DMS 273 treated with DMSO at 0.1 percent for 48 hours (cell line): ENCODE measurements at regions not wholly inside any gene's neighbourhood (a gene's known extent, or its start where the extent isn't known, plus 50 kb on each side); places are given as distances from the start of the nearest gene placed in this dataset.
"Not testable (repeated sequence)": the region's sequence is repeated elsewhere in the genome, so short reads cannot be mapped to it uniquely, and the experiment has no call there.

Experiments used
- DNase-seq: peaks from one replicate; lab custom pipeline; 2025; lab: John Stamatoyannopoulos, UW

DNA sequence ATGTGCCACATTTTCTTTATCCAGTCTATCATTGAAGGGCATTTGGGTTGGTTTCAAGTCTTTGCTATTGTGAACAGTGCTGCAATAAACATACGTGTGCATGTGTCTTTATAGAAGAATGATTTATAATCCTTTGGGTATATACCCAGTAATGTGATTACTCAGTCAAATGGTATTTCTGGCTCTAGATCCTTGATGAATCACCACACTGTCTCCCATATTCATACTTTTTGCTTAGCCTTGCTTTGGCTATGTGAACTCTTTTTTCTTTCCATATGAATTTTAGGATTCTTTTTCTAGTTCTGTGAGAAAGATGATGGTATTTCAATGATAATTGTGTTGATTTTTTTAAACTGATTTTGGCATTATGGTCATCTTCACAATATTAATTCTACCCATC is 530.1 kb downstream of the SLC6A15 start:
- not testable (repeated sequence) for DNase-seq

- DNase-seq, result no peak
Observed at GRCh38 chr12:84376320-84376719, 536.3 kb downstream of the SLC6A15 start.

DNA sequence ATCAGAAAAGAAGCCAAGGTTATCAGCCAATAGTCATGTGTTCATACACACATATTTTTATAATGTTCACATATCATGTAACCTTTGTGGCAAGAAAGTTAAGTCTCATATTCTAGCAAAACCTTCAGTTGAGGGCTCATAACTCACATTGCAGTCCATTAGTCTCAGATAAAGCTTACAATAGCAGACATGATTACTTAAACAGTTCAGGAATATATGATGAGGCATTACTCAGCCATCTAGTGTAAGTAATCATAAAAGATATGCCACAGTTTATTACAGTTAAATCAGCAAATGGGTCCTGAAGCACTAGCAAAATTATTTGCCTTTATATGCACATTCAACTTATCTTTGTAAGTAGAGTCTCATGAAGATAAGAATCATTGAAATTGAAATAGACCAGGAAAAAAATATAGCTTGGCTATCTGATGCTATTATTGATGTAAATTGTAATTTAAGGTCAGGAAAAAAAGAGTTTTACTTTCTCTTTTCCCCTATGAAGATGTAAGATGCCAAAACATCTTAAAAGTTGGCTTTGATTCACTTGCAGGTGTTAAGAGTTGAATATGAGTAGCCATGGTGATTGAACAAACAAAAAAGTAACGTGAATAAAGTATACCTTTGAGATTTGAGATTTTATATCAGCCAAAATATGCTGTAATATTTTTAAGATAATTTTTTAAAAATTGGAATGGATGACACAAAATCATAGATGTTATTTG is 537.0 kb downstream of the SLC6A15 start:
- no peak for DNase-seq

DNA sequence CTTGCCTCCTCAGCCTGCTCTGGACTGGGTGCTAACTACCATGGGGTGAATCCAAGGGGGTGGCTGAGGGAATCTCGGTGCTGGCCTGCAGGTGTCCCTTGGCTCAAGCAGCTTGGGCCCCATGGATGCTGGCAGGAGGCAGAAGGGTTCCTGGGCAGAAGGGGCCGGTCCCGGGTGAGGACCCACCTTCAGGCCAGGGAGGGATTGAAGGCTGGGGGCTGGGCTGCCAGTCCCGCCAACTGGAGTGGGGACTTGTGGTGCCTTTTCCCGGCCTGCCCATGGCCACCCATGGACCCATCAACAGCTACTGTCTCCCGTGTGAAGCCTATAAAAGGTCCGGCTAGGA is 550.1 kb downstream of the SLC6A15 start:
- DNase-seq, result no peak

GRCh38 chr12:84361651-84362551 is 550.7 kb downstream of the SLC6A15 start:
- no peak for DNase-seq

GRCh38 chr12:84357314-84357713 is 555.3 kb downstream of the SLC6A15 start:
- no peak for DNase-seq

- DNase-seq, result no peak
Observed at GRCh38 chr12:84356224-84356623, 556.4 kb downstream of the SLC6A15 start.

DNA sequence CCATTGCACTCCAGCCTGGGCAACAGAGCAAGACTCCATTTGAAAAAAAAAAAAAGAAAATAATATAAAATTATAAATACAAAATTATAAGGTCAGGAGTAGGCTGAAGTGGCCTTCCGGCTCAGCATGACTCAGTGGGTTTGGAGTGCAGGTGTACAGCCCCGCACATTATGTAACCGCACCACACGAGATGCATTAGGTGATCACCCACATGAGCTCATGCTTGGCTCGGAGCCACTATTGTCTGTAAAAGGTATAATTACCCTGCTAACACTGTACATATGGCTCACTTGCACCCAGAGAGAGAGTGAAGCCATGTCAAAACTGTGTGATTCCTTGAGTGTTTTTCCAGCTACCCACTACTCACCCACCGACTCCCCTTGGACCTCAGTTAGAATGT is 557.0 kb downstream of the SLC6A15 start:
- no peak for DNase-seq

- no peak for DNase-seq
Observed at GRCh38 chr12:84348582-84348981, 564.0 kb downstream of the SLC6A15 start.

DNA sequence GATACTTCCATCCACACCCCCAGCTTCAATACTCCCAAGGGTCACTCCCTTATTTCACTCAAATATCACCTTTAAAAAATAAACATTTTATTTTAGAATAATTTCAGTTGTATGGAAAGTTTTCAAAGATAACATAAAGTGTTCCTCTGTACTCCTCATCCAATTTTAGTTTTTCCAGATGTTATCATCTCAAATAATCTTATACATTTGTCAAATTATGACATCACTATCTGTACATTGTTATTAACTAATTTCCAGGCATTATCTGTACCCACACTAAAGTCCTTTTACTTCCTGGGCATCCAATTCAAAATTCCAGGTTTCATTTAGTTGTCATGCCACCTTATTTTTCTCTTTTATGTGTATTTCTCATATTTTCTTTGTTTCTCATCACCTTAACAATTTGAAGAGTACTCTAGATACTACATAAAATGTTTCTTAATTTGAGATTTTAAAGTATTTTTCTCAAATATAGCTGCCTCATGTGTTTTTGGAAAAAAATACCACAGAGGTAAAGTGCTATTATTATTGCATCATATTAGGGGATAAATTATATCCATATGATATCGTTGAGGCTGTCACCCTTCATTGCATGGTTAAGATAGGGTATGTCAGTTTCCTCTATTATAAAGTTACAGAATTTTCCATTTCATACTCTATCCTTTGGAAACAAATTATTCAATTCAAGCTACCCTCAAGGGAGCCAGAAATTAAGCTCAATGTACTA is 571.0 kb downstream of the SLC6A15 start:
- no peak for DNase-seq

GRCh38 chr12:84336231-84336630 is 576.4 kb downstream of the SLC6A15 start:
- DNase-seq, result no peak

DNA sequence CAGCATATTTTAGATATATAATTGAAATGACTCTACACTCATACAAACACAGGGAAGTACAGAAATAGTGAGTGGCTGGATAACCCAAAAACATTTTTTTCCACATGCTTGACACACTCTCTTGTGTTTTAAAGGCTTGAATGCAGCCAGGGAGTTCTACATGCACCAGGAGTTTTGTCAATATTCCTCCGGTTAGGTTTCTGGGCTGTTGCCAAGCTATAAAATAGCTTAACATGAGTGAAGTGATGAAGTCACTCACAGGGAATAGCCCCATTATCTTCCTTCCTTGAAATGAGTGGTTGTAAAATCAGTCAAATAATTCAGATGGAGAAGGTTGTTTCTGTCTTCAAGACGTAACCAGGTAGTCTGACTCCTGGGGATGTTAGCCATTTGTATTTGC is 582.7 kb downstream of the SLC6A15 start:
- no peak for DNase-seq

DNA sequence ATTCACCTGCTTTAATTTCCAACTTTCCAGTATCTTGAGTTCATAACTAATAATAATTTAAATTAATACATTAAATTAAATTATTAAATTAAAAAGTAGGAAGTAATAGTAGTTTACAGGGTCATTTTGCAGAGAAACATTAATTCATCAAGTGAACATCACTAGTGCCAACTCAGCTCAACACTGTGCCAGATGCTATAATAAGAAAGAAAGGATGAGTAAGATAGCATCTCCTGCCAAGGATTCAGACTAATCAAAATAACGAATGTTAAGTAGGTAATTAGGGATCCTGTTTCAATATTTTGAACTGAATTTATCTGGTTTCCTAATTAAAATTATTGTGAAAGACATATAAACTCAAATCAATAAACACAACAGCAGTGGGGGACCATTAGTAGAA is 596.7 kb downstream of the SLC6A15 start:
- peak; percentile 50 for DNase-seq

- DNase-seq, result no peak
Observed at GRCh38 chr12:84313323-84313675, 599.3 kb downstream of the SLC6A15 start.

DNA sequence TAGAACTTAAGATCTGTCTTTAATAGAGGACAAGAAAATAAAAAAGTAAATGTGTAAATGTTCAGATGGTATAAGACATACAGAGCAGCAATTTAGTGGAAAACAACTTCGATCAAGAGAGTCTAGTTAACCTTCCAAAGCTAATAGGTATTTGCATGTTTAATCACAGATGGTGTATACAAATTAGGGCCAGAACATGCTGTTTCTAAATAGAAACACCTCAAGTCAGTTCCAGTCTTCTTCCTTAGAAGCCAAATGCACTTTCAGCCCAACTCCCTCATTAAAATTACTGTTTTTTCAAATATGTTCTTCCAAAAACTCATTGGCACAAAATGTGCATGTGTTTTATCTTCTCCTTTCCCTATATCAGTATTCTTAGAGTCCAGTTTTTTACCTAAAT is 604.4 kb downstream of the SLC6A15 start:
- no peak for DNase-seq

GRCh38 chr12:84305144-84305543 is 607.5 kb downstream of the SLC6A15 start:
- DNase-seq, result no peak

GRCh38 chr12:84294246-84294645 is 618.4 kb downstream of the SLC6A15 start:
- DNase-seq, result no peak

DNA sequence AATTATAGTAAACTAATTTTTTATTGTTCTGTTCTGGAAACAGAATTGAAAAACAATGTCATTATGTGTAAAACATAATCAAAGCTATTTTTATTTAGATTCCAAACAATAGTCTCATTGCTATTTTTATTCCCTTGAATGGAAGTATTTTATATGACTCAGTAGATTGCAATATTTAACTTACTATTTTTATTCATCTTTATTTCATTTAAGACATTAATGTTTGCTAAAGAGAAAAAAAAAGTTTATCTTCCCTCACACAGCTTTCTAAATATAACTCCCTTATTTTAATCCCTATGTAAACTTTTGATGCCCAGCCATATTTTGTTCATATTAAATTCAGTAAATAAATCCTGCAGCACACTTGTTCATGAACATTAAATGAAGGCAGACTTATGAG is 622.4 kb downstream of the SLC6A15 start:
- DNase-seq, result no peak

DNA sequence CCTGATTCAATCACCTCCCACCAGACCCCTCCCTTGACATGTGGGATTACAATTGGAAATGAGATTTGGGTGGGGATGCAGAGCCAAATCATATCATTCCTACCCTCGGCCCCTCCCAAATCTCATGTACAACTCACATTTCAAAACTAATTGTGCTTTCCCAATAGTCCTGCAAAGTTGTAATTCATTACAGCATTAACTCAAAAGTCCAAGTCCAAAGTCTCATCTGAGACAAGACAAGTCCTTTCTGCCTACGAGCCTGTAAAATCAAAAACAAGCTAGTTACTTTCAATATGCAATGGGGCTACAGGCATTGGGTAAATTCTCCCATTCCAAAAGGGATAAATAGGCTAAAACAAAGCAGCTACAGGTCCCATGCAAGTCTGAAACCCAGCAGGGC is 634.6 kb downstream of the SLC6A15 start:
- no peak for DNase-seq

GRCh38 chr12:84276215-84276614 is 636.4 kb downstream of the SLC6A15 start:
- DNase-seq, result peak; percentile 60

DNA sequence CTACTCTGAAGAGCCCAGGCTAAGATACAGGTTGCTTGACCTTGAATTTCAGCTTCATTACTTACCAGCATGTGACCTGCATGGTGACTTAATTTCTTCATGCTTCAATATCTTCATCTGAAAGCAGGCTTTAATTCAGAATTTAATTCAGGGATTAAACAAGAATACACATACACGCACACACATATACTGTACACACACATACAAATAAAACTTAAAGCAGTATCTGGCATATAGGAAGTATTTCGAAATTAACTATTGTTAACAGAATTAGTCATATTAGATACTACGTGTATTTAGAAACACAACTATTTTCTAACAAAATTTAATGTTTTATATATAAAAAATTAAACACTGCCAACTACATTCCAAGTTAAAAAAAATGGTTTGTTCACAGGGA is 640.3 kb downstream of the SLC6A15 start:
- no peak for DNase-seq

DNA sequence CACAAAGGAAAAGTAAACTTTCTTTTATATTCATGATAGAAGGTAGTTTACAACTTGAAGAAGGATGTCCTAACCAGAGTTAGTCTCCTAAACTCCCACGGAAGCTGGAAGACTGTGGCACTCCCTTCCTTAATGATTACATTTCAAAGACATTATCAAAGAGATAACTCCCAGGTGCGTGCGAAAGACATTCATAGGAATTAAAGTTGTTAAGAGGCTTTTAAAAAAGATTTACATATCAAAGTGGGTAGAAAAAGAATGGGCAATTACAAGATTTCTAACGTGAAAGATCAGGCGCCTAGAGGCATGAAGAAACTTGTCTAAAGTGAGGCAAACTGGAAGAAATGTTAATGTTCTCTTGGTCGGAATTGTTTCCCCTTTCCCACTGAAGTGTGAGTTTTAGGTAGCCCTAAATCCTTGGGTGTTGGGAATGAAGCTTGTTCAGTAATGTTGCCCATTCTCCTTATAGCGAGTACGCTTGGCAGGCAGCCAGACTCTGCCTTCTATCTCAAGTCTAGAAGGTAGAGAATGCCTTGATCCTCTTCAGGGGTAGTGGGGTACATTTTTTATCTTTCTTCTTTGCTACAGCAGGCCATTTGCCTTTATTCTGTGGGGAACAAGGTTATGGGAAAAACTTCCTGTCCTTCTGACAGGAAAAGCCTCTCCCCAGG is 642.0 kb downstream of the SLC6A15 start:
- DNase-seq, result no peak
